GM21529 (cell line): ENCODE measurements at regions not wholly inside any gene's neighbourhood (a gene's known extent, or its start where the extent isn't known, plus 50 kb on each side); places are given as distances from the start of the nearest gene placed in this dataset.
"Not testable (repeated sequence)": the region's sequence is repeated elsewhere in the genome, so short reads cannot be mapped to it uniquely, and the experiment has no call there.

Source experiments
- ATAC-seq: cut with Tn5 transposase; IDR thresholded peaks from one replicate; pipeline ENCODE4 v1.9.1; 2021; ENCODE audit not compliant: unreplicated experiment

DNA sequence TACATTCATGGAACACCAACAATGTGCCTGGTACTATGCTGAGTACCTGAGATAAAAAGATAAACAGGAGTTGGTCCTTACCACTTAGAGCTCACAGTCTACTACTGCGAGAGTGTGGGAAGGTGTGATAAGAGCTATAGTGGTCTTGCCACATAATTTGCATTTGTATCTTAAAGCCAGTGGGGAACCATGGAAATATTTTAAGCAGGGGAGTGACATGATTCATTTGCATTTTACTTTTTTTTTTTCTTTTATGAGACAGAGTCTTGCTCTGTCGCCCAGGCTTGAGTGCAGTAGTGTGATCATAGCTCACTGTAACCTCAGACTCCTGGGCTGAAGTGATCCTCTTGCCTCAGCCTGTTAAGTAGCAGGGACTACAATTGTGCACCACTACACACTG is 53.6 kb downstream of the SRGAP2 start:
- peak; percentile 93 for ATAC-seq

DNA sequence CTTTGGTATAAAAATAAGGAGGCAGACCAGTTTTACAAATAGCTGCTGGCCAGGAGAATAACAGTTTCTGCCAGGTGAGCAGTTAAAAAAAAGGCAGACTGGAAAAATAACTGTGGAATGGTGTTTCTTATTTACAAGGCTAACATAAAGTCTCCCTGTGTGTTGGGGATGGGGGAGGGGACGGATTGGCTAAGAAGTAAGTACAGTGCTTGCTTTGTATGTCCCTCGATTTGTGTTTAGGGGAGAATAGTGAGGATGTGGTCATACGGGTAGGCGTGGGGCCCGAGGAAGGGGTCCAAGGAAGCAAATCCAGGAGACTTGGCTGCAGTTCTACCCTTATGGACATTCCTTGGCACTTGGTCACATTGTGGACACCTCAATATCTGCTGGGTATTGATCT is 58.1 kb downstream of the SRGAP2 start:
- ATAC-seq: not testable (repeated sequence)

GRCh38 chr1:206262424-206262823 is 59.1 kb downstream of the SRGAP2 start:
- not testable (repeated sequence) for ATAC-seq

- not testable (repeated sequence) for ATAC-seq
Measured at GRCh38 chr1:206264916-206265315, 61.6 kb downstream of the SRGAP2 start.

DNA sequence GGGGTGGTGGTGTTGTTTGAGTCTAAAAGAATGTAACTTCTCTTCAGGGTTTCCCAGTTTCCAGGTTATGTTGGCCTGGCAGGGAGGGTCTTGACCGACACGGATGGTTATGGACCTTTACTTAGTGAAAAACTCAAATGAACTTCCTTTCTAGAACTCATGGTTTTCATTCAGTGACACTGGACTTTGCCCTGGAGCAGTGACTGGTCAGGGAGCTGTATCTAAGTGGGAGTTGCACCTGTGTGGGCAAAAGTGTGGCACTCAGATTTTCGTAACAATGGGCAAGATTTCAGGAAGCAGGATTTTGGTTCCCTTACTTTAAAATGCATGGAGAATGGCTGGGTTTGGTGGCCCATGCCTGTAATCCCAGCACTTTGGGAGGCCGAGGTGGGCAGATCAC is 67.8 kb downstream of the SRGAP2 start:
- not testable (repeated sequence) for ATAC-seq

DNA sequence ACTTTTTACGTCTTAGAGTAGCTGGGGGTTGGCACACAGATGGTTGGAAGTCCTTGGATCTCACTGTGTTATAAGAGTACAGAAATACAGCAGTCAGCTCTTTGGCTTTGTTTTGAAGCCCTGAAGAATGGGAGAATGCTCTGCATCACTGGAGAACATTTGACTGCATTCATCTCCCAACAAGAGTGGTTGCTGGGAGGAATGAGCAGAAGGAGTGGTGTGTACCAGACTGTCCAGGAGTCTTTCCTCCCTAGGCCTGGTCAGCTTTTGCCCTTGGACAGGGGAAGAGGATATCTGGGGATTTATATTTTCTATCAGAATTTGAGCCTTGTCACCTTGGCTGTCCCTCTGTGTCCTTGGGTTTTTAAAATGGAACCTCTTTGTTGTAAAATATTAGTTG is 69.8 kb downstream of the SRGAP2 start:
- not testable (repeated sequence) for ATAC-seq

GRCh38 chr1:206276143-206276542 is 72.8 kb downstream of the SRGAP2 start:
- ATAC-seq: not testable (repeated sequence)

DNA sequence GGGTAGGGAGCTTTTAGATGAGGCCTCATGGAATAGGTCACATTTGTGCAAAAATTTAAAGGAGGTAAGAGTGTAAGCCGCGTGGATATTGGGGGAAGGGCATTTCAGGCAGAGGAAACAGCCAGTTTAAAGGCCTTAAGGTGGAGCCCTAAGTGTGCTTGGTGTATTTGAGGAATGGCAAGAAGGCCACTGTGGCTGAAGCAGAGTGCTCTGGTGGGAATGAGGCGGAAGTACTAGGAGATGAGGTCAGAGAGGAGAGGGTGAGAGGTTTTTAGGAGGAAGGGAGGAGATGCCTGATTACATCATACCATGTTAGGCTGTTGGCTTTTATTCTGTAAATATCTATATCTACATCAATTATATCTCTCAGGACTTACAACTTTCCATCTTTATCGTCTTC is 75.3 kb downstream of the SRGAP2 start:
- ATAC-seq: not testable (repeated sequence)

GRCh38 chr1:206280683-206281082 is 77.3 kb downstream of the SRGAP2 start:
- not testable (repeated sequence) for ATAC-seq

DNA sequence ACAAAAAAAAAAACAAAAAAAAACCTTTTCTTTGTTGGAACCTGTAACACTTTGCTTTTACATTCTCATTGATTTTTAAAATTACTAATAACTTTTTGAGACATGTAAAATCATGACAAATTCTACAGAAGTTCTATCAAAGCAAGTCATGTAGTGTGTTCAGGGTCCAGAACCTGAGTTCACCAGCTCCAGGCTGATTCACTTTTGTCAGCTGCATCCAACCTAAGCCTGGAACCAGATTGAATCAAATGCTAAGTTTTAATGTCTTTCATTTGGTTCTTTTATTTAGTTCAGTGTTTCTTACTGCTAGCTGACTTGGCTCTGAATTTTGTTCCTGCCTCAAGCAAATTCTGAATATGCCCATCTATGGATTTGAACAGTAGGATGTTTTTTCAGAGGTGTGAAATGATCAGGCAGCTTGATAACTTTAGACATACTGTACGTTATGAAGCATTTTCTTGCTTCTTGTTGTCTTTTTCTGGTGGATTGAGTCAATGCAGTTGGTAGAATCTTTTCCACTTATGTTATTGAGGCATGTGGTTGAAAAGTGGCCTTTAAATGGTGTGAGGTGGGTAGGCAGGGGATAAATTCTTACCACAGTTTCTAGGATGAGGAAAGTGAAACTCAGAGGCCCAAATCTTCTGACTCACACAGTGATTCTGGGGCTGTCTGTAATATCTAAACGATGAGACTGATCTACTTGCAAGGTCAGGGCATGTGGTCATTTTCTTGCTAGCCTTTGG is 78.7 kb downstream of the SRGAP2 start:
- ATAC-seq: peak; percentile 64

- not testable (repeated sequence) for ATAC-seq
Measured at GRCh38 chr1:206285024-206285960, 82.0 kb downstream of the SRGAP2 start.

DNA sequence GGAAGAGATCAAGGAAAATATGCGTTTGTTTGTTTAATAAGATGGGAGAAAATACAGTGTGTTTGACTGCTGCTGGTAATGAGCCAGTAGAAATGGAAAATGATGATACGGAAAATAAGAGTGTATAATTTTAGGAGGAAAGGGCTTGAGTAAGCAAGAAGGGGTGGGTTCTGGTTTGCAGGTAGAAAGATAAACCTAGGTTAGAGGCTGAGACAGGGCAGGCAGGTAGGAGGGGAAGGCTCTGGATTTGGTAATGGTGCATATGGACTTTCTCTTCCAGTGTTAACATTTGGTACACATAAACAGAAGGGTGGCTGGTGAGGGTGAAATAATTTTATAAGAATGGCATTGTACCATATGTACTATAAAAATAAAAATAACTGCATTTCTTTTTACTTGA is 84.4 kb downstream of the SRGAP2 start:
- not testable (repeated sequence) for ATAC-seq

DNA sequence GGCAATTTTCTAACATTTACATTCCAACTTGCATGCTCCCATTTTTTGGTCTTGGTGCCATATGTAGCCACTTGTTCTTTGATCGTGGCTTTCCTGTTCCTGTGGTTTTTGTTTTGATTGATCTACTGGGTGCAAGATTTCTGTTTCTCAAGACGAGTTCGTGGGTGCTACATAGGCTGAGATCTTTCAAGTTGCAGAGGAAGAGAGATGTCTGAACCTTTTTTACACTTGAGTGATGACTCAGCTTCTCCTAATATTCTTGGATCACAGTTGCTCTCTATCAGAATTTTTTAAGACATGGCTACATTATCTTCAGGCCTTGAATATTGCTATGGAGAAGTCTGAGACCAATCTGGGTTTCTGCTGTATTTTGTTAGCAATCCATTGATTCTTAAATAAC is 85.1 kb downstream of the SRGAP2 start:
- ATAC-seq: peak; percentile 41

- ATAC-seq: not testable (repeated sequence)
Measured at GRCh38 chr1:206297145-206298031, 94.0 kb downstream of the SRGAP2 start.

- ATAC-seq: not testable (repeated sequence)
Measured at GRCh38 chr1:206298032-206298392, 94.7 kb downstream of the SRGAP2 start.

- ATAC-seq: not testable (repeated sequence)
Measured at GRCh38 chr1:206299181-206299791, 95.9 kb downstream of the SRGAP2 start.

DNA sequence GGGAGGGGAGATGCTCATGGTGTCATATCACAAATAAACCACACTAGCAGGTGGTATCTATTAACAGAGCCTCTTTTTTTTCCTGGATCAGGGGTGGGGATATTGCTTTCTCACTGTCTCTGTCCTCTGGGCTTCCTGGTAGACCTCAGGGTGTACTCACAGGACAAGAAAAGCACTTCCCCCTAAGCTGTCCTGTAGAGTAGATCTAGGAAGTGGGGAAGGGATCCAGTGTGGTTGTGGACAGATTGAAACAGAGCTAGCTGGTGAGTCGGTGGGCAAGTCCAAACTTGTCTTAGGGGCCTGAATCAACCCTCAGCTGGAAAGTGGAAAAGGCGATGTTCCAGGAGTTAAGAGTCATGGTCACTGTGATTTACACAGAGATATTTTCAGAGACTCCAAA is 96.6 kb downstream of the SRGAP2 start:
- ATAC-seq: not testable (repeated sequence)

- ATAC-seq: not testable (repeated sequence)
Measured at GRCh38 chr1:206302056-206302455, 98.7 kb downstream of the SRGAP2 start.

- not testable (repeated sequence) for ATAC-seq
Measured at GRCh38 chr1:206307442-206307841, 104.1 kb downstream of the SRGAP2 start.

- not testable (repeated sequence) for ATAC-seq
Measured at GRCh38 chr1:206310948-206311347, 107.6 kb downstream of the SRGAP2 start.
